ENCODE measurements at regions not wholly inside any gene's neighbourhood (a gene's known extent, or its start where the extent isn't known, plus 50 kb on each side); places are given as distances from the start of the nearest gene placed in this dataset.

GRCh38 chr3:23129117-23129516 lies 74.0 kb upstream of the UBE2E2 start:
- TF ChIP-seq CTCF (IDR thresholded peaks at IDR 0.05; ENCODE audit: insufficient read depth, low read length, poor library complexity, severe bottlenecking) = no peak
- no peak for TF ChIP-seq EZH2phosphoT487 (conservative IDR thresholded peaks at IDR 0.05; ENCODE audit: low read length)
